Endothelial cell of umbilical vein (primary cell): ENCODE measurements at regions not wholly inside any gene's neighbourhood (a gene's known extent, or its start where the extent isn't known, plus 50 kb on each side); places are given as distances from the start of the nearest gene placed in this dataset.

Experiments used
- EZH2 ChIP-seq: IDR thresholded peaks from 2 replicates; pipeline ENCODE4 v1.6.1; 2012; ENCODE audit warnings: borderline replicate concordance, low read depth, mild to moderate bottlenecking, moderate library complexity, low read length, inconsistent platforms; ENCODE audit not compliant: severe bottlenecking
- GATA2 ChIP-seq: IDR thresholded peaks from 2 replicates; pipeline ENCODE4 v1.7.0; 2011; ENCODE audit warnings: low read depth, mild to moderate bottlenecking, moderate library complexity, mixed read lengths, low read length; ENCODE audit not compliant: insufficient read length, insufficient read depth
- JUN ChIP-seq: IDR thresholded peaks from 2 replicates; pipeline ENCODE4 v1.6.1; 2011; ENCODE audit warnings: borderline replicate concordance, low read depth; ENCODE audit not compliant: insufficient read length, insufficient read depth
- MYC ChIP-seq: IDR thresholded peaks from one replicate; pipeline ENCODE4 v1.6.1; 2011; ENCODE audit warnings: mild to moderate bottlenecking, low read depth, low read length
- POLR2A ChIP-seq: IDR thresholded peaks from 2 replicates; pipeline ENCODE4 v1.6.1; 2012; ENCODE audit warnings: low read depth, mild to moderate bottlenecking, control low read depth, low read length
- POLR2AphosphoS5 ChIP-seq: IDR thresholded peaks from 2 replicates; pipeline ENCODE4 v1.6.1; 2012; ENCODE audit warnings: low read depth, mild to moderate bottlenecking, control low read depth, low read length, moderate library complexity; ENCODE audit not compliant: insufficient read depth
- TF ChIP-seq, protein P1 (sequence below), 2 donors: IDR thresholded peaks; 1 replicate in 1 of 2; 2 replicates in 1 of 2; pipeline ENCODE4 v1.5.1; 2011; ENCODE audit warnings: low read length in 2 of 2, mild to moderate bottlenecking in 2 of 2, moderate library complexity in 2 of 2, control low read depth in 1 of 2, inconsistent platforms in 1 of 2, low read depth in 1 of 2; ENCODE audit not compliant: insufficient read depth in 1 of 2; ENCODE audit errors: extremely low read depth in 1 of 2
- TF ChIP-seq, protein P2 (sequence below): IDR thresholded peaks from 2 replicates; pipeline ENCODE4 v1.6.1; 2011; ENCODE audit not compliant: insufficient read depth, insufficient read length

DNA sequence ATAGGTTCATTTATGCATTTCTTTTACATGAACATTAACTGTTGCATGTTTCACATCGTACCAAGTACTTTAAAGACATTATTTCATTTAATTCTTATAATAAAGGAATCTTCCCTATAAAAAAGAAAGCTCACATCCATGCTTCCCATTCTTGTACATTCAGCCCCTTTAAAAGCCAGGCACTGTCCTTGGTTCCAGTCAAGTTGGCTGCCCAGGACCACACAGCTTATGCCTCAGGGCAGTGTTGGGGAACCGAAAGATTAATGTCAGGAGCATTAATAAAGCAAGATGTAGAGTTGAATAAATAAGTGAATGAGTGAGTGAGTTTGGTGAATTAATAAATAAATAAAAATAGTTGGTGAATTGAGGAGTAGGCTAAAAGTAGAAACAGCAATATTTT, 409.4 kb upstream of the DAB1 start:
- TF ChIP-seq, protein P1, sequence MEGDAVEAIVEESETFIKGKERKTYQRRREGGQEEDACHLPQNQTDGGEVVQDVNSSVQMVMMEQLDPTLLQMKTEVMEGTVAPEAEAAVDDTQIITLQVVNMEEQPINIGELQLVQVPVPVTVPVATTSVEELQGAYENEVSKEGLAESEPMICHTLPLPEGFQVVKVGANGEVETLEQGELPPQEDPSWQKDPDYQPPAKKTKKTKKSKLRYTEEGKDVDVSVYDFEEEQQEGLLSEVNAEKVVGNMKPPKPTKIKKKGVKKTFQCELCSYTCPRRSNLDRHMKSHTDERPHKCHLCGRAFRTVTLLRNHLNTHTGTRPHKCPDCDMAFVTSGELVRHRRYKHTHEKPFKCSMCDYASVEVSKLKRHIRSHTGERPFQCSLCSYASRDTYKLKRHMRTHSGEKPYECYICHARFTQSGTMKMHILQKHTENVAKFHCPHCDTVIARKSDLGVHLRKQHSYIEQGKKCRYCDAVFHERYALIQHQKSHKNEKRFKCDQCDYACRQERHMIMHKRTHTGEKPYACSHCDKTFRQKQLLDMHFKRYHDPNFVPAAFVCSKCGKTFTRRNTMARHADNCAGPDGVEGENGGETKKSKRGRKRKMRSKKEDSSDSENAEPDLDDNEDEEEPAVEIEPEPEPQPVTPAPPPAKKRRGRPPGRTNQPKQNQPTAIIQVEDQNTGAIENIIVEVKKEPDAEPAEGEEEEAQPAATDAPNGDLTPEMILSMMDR (IDR thresholded peaks at IDR 0.05; ENCODE audit: extremely low read depth in 1 of 2, insufficient read depth in 1 of 2, low read depth in 1 of 2, low read length in 2 of 2) = no peak
- TF ChIP-seq POLR2A = no peak
- no peak for TF ChIP-seq POLR2AphosphoS5
- TF ChIP-seq EZH2 = no peak
- no peak for TF ChIP-seq MYC
- no peak for TF ChIP-seq JUN
- TF ChIP-seq GATA2 = no peak
- TF ChIP-seq, protein P2, sequence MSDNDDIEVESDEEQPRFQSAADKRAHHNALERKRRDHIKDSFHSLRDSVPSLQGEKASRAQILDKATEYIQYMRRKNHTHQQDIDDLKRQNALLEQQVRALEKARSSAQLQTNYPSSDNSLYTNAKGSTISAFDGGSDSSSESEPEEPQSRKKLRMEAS = no peak
